22Rv1 (cell line): ENCODE measurements at regions not wholly inside any gene's neighbourhood (a gene's known extent, or its start where the extent isn't known, plus 50 kb on each side); places are given as distances from the start of the nearest gene placed in this dataset.

Experiments used
- H3K27ac ChIP-seq: fragments of 450-650 bp; 2 replicates; pipeline ENCODE4 v1.5.1; 2017
- CTCF ChIP-seq: fragments of 450-650 bp; IDR thresholded peaks from 2 replicates; pipeline ENCODE4 v1.5.1; 2017; ENCODE audit warnings: mild to moderate bottlenecking
- ZFX ChIP-seq: fragments of 450-650 bp; IDR thresholded peaks from 2 replicates; pipeline ENCODE4 v1.6.1; 2017; ENCODE audit warnings: antibody characterized with exemption, borderline replicate concordance

DNA sequence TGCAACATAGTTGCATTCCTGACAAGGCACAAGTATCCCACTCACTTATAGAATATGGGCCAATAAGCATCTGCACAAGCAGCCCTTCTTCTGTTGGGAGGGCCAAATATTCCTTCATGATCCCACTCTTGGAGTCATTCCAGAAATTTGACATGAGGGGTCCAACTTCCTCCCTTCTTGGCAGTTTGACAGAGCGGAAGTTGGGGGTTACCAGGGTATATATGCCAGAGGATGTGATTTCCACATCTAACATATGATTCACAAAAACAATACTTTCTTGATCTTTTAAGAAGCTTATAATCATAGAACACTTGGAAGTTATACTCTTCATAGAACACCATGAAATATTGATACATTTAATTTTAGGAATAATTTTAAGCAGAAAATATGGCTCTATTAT is 100.9 kb upstream of the CRBN start:
- H3K27ac ChIP-seq = no peak overlapping the region
- TF ChIP-seq ZFX = no peak
- TF ChIP-seq CTCF = no peak

GRCh38 chr3:3278073-3278472 is 98.6 kb upstream of the CRBN start:
- TF ChIP-seq CTCF (no peak), ZFX (no peak)
- no peak overlapping the region for H3K27ac ChIP-seq

GRCh38 chr3:3276630-3277029 is 97.1 kb upstream of the CRBN start:
- no peak for TF ChIP-seq ZFX
- no peak for TF ChIP-seq CTCF
- no peak overlapping the region for H3K27ac ChIP-seq

DNA sequence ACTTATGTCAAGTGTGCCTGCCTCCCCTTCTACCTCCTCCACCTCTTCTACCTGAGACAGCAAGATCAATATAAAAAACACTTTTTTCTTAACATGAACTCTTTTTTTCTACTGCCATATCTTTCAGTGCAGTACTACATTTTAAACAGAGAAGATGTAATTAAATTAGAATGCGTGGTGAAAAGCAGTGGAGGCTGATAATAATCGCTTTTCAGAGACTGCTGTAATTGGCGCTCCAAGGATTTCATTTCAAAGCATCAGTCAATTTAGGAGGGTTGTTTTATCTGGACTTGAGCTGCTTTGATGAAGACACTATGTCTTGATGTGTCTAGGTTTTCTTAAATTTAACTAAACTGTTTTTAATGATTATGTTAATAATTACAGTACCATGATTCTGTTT is 85.3 kb upstream of the CRBN start:
- TF ChIP-seq CTCF = no peak
- TF ChIP-seq ZFX = no peak
- H3K27ac ChIP-seq = no peak overlapping the region

GRCh38 chr3:3260870-3261269 is 81.4 kb upstream of the CRBN start:
- H3K27ac ChIP-seq = no peak overlapping the region
- no peak for TF ChIP-seq ZFX

- H3K27ac ChIP-seq = no peak overlapping the region
- no peak for TF ChIP-seq ZFX
- TF ChIP-seq CTCF = no peak
These were observed 79.7 kb upstream of the CRBN start for GRCh38 chr3:3259181-3259580.

DNA sequence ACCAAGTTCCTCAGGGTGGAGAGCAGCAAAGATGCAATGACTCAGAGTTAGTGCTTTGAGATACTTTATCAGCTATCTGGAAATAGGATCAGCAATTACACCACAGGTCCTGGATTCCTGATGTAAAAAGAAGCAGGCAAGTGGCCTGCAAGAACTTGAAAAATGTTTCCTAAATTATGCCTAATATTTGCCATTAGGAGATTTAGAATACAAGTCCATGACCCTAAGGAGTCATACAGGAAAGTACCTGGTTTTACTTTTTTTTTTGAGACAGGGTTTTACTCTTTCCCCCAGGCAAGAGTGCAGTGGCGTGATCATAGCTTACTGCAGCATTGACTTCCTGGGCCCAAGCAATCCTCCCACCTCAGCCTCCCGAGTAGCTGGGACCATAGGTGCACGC is 78.8 kb upstream of the CRBN start:
- no peak for TF ChIP-seq CTCF
- TF ChIP-seq ZFX = no peak
- H3K27ac ChIP-seq = no peak overlapping the region

DNA sequence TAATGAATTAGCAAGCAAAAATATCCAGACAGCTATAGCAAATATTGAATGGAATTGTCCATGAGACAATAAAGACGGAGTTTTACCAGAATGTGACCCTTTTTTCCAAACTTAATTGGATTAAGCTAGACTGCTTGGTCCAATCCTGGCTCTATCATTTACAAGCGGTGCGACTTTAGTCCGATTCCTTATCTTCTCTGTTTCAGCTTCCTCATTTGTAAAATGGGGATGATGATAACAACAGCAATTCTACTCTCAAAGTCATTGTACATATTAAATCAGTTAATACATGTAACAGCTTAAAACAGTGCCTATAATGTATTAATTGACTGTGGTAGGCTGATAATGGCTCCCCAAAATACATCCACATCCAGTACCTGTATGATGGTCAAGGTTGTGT is 62.1 kb upstream of the CRBN start:
- no peak overlapping the region for H3K27ac ChIP-seq
- TF ChIP-seq ZFX (no peak), CTCF (no peak)
